ENCODE measurements at regions not wholly inside any gene's neighbourhood (a gene's known extent, or its start where the extent isn't known, plus 50 kb on each side); places are given as distances from the start of the nearest gene placed in this dataset.

DNA sequence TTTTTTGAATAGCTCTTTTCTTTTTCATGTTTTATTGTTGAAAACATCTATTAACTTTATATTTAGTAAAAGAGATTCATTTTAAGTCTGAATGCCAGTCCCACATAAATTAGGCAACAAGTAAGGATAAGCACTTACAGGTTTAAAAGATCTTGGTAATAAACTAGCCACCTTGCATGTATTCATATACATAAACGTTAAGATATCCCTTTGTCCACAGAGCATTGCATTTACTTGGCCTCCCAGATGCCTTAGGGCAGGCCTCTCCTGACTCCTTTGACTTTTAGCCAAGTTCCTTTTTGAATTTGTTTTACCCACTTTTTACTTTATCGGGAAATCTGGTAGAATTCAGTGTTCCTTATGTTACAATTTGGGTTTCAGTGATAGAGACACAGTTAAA, 331.7 kb downstream of the ETNK1 start:
- no peaks in the 10 kb centered on the region for H3K36me3 ChIP-seq
- H3K27me3 ChIP-seq (ENCODE audit: insufficient read depth, low read depth, severe bottlenecking), result no peaks in the 10 kb centered on the region
- no peak for DNase-seq
- TF ChIP-seq, protein P1, sequence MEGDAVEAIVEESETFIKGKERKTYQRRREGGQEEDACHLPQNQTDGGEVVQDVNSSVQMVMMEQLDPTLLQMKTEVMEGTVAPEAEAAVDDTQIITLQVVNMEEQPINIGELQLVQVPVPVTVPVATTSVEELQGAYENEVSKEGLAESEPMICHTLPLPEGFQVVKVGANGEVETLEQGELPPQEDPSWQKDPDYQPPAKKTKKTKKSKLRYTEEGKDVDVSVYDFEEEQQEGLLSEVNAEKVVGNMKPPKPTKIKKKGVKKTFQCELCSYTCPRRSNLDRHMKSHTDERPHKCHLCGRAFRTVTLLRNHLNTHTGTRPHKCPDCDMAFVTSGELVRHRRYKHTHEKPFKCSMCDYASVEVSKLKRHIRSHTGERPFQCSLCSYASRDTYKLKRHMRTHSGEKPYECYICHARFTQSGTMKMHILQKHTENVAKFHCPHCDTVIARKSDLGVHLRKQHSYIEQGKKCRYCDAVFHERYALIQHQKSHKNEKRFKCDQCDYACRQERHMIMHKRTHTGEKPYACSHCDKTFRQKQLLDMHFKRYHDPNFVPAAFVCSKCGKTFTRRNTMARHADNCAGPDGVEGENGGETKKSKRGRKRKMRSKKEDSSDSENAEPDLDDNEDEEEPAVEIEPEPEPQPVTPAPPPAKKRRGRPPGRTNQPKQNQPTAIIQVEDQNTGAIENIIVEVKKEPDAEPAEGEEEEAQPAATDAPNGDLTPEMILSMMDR (IDR thresholded peaks at IDR 0.05; ENCODE audit: low read depth, low read length), result no peak
- no peak overlapping the region for H3K27ac ChIP-seq
- no peak overlapping the region for H3K4me3 ChIP-seq (ENCODE audit: low read depth, low read length)
- peaks cover 4% of the 10 kb centered on the region for H3K9me3 ChIP-seq (ENCODE audit: severe bottlenecking)

DNA sequence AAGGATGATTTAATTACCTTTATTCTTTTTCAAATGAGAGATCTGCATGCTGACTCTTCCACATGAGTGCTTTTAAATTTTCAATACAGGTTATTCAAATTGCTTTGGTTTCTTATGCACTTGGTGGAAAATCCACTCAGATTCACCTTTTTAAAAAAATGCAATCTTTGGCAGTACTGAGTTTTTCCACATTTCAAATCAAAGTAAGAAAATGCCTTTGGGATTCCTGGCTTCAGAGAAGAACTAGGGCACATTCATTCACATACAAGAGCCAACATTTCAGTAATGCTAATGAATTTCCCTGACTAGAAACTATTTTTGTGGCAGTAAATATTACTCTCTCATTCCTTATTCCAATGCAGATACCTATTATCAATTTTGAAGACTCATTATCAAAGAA, 342.2 kb downstream of the ETNK1 start:
- TF ChIP-seq, protein P1 (IDR thresholded peaks at IDR 0.05; ENCODE audit: low read depth, low read length), result no peak
- no peaks in the 10 kb centered on the region for H3K9me3 ChIP-seq (ENCODE audit: severe bottlenecking)
- H3K27ac ChIP-seq, result no peak overlapping the region
- no peak for DNase-seq
- no peaks in the 10 kb centered on the region for H3K36me3 ChIP-seq
- no peaks in the 10 kb centered on the region for H3K27me3 ChIP-seq (ENCODE audit: insufficient read depth, low read depth, severe bottlenecking)
- H3K4me3 ChIP-seq (ENCODE audit: low read depth, low read length), result no peak overlapping the region

DNA sequence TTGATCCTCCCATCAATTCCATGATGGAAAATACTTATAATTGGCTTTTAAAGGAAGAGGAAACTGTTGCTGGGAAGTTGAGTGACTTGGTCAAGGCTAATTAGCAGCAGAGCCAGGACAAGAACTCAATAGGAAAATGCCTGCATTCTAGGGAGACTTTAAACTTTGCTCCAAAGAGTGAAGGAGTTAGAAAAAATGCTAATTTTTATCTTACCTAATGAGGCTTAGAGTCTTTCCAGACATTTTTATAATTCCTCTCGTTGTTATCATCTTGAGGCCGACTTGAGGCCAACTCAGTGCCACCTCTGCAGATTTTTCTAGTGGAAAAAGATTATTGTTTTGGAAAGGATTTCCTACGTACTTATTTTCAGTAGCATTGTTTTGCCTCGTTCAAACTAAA, 344.6 kb downstream of the ETNK1 start:
- Histone ChIP-seq H3K9me3 (ENCODE audit: severe bottlenecking) (no peaks in the 10 kb centered on the region), H3K27ac (no peak overlapping the region), H3K4me3 (ENCODE audit: low read depth, low read length) (no peak overlapping the region), H3K36me3 (no peaks in the 10 kb centered on the region), H3K27me3 (ENCODE audit: insufficient read depth, low read depth, severe bottlenecking) (no peaks in the 10 kb centered on the region)
- no peak for DNase-seq
- TF ChIP-seq, protein P1 (IDR thresholded peaks at IDR 0.05; ENCODE audit: low read depth, low read length), result no peak

DNA sequence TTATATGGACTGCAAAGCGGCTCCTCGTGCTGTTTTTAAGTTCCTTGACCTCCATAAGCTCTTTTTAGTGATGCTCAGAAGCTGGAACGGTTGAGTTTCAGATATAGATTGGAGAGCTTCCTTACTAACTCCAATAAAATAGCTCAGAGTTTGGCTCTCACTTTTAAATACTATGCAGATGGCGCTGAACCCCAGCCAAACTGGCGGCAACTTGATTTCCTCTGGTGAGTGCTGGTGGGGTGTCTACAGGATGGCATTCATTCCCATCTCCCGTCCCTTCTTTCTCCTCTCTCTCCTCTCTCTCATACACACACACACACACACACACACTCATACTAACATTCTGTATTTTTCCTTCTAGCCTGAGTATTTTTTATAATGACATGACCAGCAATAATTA, 346.3 kb downstream of the ETNK1 start:
- no peak overlapping the region for H3K4me3 ChIP-seq (ENCODE audit: low read depth, low read length)
- no peak for DNase-seq
- no peak overlapping the region for H3K27ac ChIP-seq
- no peaks in the 10 kb centered on the region for H3K36me3 ChIP-seq
- TF ChIP-seq, protein P1 (IDR thresholded peaks at IDR 0.05; ENCODE audit: low read depth, low read length), result no peak
- no peaks in the 10 kb centered on the region for H3K27me3 ChIP-seq (ENCODE audit: insufficient read depth, low read depth, severe bottlenecking)
- H3K9me3 ChIP-seq (ENCODE audit: severe bottlenecking), result no peaks in the 10 kb centered on the region

DNA sequence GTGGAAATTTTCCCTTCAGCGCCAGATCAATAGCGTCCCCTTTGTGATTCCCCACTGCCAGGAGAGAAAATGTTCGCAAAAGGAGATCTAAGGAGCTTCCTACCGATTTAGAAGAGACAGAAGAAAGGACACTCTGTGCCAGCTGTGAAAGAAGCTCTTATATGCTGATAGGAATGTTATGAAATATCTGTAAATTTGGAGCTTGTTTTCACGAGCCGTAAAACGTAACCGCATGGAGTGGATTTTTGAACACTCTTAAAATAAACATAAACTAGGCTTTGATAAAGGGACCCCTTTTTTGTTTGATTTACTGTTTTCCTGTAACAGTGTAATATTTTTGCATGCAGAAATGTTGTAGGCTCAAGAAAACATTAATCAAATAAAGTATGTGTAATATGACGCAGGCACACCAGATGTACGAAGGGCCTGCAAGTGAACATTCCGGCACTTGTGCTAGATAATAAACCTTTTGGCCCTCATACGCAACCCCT, 346.8 kb downstream of the ETNK1 start:
- no peak overlapping the region for H3K4me3 ChIP-seq (ENCODE audit: low read depth, low read length)
- no peak for DNase-seq
- H3K27ac ChIP-seq, result no peak overlapping the region
- no peaks in the 10 kb centered on the region for H3K27me3 ChIP-seq (ENCODE audit: insufficient read depth, low read depth, severe bottlenecking)
- TF ChIP-seq, protein P1 (IDR thresholded peaks at IDR 0.05; ENCODE audit: low read depth, low read length), result no peak
- H3K36me3 ChIP-seq, result no peaks in the 10 kb centered on the region
- H3K9me3 ChIP-seq (ENCODE audit: severe bottlenecking), result no peaks in the 10 kb centered on the region

DNA sequence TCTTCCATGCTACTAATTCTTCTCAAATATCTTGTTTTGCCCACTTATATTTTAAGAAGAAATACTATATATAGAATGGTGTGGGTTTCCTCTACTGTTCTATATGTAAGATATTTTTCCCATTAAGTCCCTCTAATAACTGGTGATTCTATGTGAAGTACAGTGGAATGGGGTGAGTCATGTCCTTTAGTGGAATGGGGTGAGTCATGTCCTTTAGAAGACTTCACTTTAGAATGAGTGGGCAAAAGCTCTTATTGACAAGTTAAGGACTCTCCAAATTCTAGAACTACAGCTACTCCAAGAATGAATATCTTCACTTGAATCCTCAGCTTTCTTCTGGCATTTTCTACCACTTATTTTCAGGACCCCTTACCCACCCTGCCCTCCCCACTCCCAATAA, 349.9 kb downstream of the ETNK1 start:
- DNase-seq, result no peak
- TF ChIP-seq, protein P1 (IDR thresholded peaks at IDR 0.05; ENCODE audit: low read depth, low read length), result no peak
- Histone ChIP-seq H3K4me3 (ENCODE audit: low read depth, low read length) (no peak overlapping the region), H3K36me3 (no peaks in the 10 kb centered on the region), H3K27ac (no peak overlapping the region), H3K27me3 (ENCODE audit: insufficient read depth, low read depth, severe bottlenecking) (no peaks in the 10 kb centered on the region), H3K9me3 (ENCODE audit: severe bottlenecking) (no peaks in the 10 kb centered on the region)

Data from WERI-Rb-1 (cell line).